A549 (cell line): ENCODE measurements at regions not wholly inside any gene's neighbourhood (a gene's known extent, or its start where the extent isn't known, plus 50 kb on each side); places are given as distances from the start of the nearest gene placed in this dataset.

Source experiments
- ATAC-seq, 2 experiments: fragments of 200-7000 bp in 1 of 2; fragments of >200 bp in 1 of 2; cut with Nextera tagmentation in 1 of 2; cut with Tn5 transposase in 1 of 2; 3 replicates each; pipeline versions ENCODE4 v1.8.0 to v1.9.1; 2018 to 2020; ENCODE audit warnings: mild to moderate bottlenecking in 1 of 2, moderate library complexity in 1 of 2
- CTCF ChIA-PET: fragments of 300-600 bp; sonication (Branson Sonifier 250); formaldehyde crosslinking; extraction: SDS; loops from one replicate; lab custom pipeline; 2021; ENCODE audit warnings: antibody characterized with exemption, inconsistent platforms; lab: Yijun Ruan, JAX
- POLR2A ChIA-PET: fragments of 350-600 bp; formaldehyde crosslinking; extraction: SDS; loops from one replicate; lab custom pipeline; 2021; ENCODE audit warnings: antibody characterized with exemption, inconsistent platforms; lab: Yijun Ruan, JAX
- DNase-seq, 2 experiments: peaks; one replicate each; pipeline versions ENCODE4 v3.0.0 to v3.0.0-alpha.2; 2011 to 2016; ENCODE audit warnings: low read depth in 1 of 2, low spot score in 1 of 2
- FAIRE-seq: peaks from 2 replicates; lab custom pipeline; 2011; peaks lifted over from hg19 to GRCh38; lab: Jason Lieb, UNC
- H3K27ac ChIP-seq, 2 experiments: fragments of >200 bp; sonication (Bioruptor Twin); formaldehyde crosslinking; 3 replicates each; pipeline ENCODE4 v1.5.1; 2016 to 2017
- H3K4me1 ChIP-seq: fragments of >200 bp; sonication (Bioruptor Twin); formaldehyde crosslinking; 3 replicates; pipeline ENCODE4 v1.6.1; 2016
- H3K4me2 ChIP-seq: fragments of >200 bp; sonication (Bioruptor Twin); formaldehyde crosslinking; 3 replicates; pipeline ENCODE4 v1.6.1; 2016
- H3K4me3 ChIP-seq: fragments of >200 bp; sonication (Bioruptor Twin); formaldehyde crosslinking; 3 replicates; pipeline ENCODE4 v1.5.1; 2016
- H3K9me3 ChIP-seq: fragments of >200 bp; sonication (Bioruptor Twin); formaldehyde crosslinking; 3 replicates; pipeline ENCODE4 v1.6.1; 2016
- CHD2 ChIP-seq: fragments of 150-350 bp; IDR thresholded peaks from 2 replicates; pipeline ENCODE4 v1.6.1; 2014; ENCODE audit warnings: low read length; ENCODE audit not compliant: partially characterized antibody
- EP300 ChIP-seq, 2 experiments: fragments of >200 bp; sonication (Bioruptor Twin); formaldehyde crosslinking; IDR thresholded peaks; 2 replicates in 1 of 2; 3 replicates in 1 of 2; pipeline ENCODE4 v1.6.1; 2016 to 2017
- FOXS1 ChIP-seq: fragments of 250-450 bp; sonication (Bioruptor Pico); IDR thresholded peaks from 2 replicates; pipeline ENCODE4 v1.5.0; 2020; ENCODE audit warnings: mild to moderate bottlenecking, moderate library complexity
- GATA3 ChIP-seq: IDR thresholded peaks from 2 replicates; pipeline ENCODE4 v1.6.1; 2012; ENCODE audit warnings: borderline replicate concordance
- JUNB ChIP-seq: fragments of >200 bp; sonication (Bioruptor Twin); formaldehyde crosslinking; IDR thresholded peaks from 2 replicates; pipeline ENCODE4 v1.6.1; 2016
- MAFK ChIP-seq: fragments of 450-650 bp; IDR thresholded peaks from 2 replicates; pipeline ENCODE4 v1.6.1; 2014; ENCODE audit not compliant: partially characterized antibody
- NPAS2 ChIP-seq: fragments of 250-450 bp; sonication (Bioruptor Pico); IDR thresholded peaks from 2 replicates; pipeline ENCODE4 v1.8.0; 2022; ENCODE audit warnings: mild to moderate bottlenecking, moderate library complexity, borderline replicate concordance
- PHF8 ChIP-seq: fragments of 200-600 bp; sonication (generic); IDR thresholded peaks from 2 replicates; pipeline ENCODE4 v1.6.1; 2016; ENCODE audit warnings: low read depth, mild to moderate bottlenecking, antibody characterized with exemption, moderate library complexity, borderline replicate concordance
- POLR2AphosphoS2 ChIP-seq: conservative IDR thresholded peaks from 2 replicates; pipeline ENCODE4 v1.6.1; 2012; ENCODE audit warnings: low read length, improper control_type of control experiment, inconsistent platforms
- RARB ChIP-seq: fragments of 250-450 bp; sonication (Bioruptor Pico); IDR thresholded peaks from 2 replicates; pipeline ENCODE4 v1.8.0; 2021; ENCODE audit warnings: mild to moderate bottlenecking, moderate library complexity
- RCOR1 ChIP-seq: fragments of 150-350 bp; IDR thresholded peaks from 2 replicates; pipeline ENCODE4 v1.6.1; 2014; ENCODE audit warnings: antibody characterized with exemption, low read length, low read depth
- ZFP36 ChIP-seq: fragments of 450-650 bp; IDR thresholded peaks from 2 replicates; pipeline ENCODE4 v1.6.1; 2014; ENCODE audit warnings: borderline replicate concordance; ENCODE audit not compliant: partially characterized antibody
- ZNF302 ChIP-seq: fragments of 250-450 bp; sonication (Bioruptor Pico); IDR thresholded peaks from 2 replicates; pipeline ENCODE4 v1.9.0; 2021; ENCODE audit warnings: inconsistent platforms, mild to moderate bottlenecking, moderate library complexity
- ZSCAN20 ChIP-seq: fragments of 250-450 bp; sonication (Bioruptor Pico); IDR thresholded peaks from 2 replicates; pipeline ENCODE4 v1.8.0; 2022; ENCODE audit warnings: mild to moderate bottlenecking, moderate library complexity
- WGBS: methylation state at CpG from one replicate; pipeline ENCODE4 v1.1.6; 2017; ENCODE audit errors: missing lambda C conversion rate; 5-methylcytosine and 5-hydroxymethylcytosine counted together
- TF ChIP-seq, protein P1 (sequence below): IDR thresholded peaks from 2 replicates; pipeline ENCODE4 v1.6.1; 2012
- TF ChIP-seq, protein P2 (sequence below): fragments of 250-450 bp; sonication (Bioruptor Pico); IDR thresholded peaks from 2 replicates; pipeline ENCODE4 v1.5.0; 2020; ENCODE audit warnings: low read depth, mild to moderate bottlenecking, moderate library complexity
- TF ChIP-seq, protein P3 (sequence below): fragments of 450-650 bp; IDR thresholded peaks from 2 replicates; pipeline ENCODE4 v1.6.1; 2014; ENCODE audit warnings: antibody characterized with exemption
- TF ChIP-seq, protein P4 (sequence below): IDR thresholded peaks from 2 replicates; pipeline ENCODE4 v1.6.1; 2012; ENCODE audit warnings: low read depth, borderline replicate concordance
- TF ChIP-seq, protein P5 (sequence below): fragments of >200 bp; sonication (Bioruptor Twin); formaldehyde crosslinking; IDR thresholded peaks from 3 replicates; pipeline ENCODE4 v1.5.1; 2016

DNA sequence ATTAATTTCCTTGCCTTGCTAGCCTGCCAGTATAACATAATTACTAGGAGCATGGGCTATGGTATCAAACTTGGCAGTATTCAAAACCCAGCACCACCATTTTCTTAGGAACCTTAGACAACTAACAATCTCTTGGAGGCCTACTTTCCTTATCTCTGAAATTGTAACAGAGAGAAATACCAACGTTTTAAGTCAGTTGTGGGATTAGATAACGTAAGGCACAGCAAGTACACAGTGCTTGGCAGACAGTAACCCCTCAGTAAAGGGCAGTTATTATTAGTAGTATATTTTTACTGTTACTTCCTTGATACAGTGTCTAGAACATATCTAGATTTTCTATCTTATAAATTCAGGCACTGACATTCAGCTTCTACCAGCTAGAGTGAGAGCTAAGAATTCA, 309.6 kb downstream of the ACTL7B start:
- H3K4me1 ChIP-seq: peaks cover 23% of the 10 kb centered on the region
- TF ChIP-seq ZSCAN20 (CRISPR knock-in tag): no peak
- TF ChIP-seq, all 56 proteins: peak for 0
- ChIA-PET CTCF (interaction anchor here (1.2 kb wide), 1 partner anchor 130 kb away, joined by 3 read pairs; no protein-coding TSS in a partner anchor), POLR2A (no interaction called here)
- ATAC-seq (no peak), FAIRE-seq (no peak), DNase-seq (no peak)
- H3K9me3 ChIP-seq: no peaks in the 10 kb centered on the region
- H3K4me2 ChIP-seq: no peak overlapping the region
- H3K27ac ChIP-seq: no peak overlapping the region
- no peak overlapping the region for H3K4me3 ChIP-seq
- 63% methylated on average over 2 of the region's 2 CpGs for WGBS

DNA sequence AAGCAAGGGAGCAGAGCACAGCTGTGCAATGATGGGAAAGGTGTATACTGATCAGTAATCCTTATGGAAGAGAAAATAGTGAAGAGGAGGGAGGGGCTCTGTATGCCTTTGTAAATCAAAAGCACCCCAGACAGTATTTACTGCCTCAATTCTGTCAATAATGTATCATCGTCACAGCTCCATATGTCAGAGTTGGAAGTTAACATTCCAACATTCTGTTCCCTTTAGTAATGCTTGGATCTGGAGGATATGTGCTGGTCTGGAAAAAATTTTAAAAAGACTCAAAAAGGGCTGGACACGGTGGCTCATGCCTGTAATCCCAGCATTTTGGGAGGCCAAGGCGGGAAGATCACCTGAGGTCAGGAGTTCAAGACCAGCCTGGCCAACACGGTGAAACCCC, 310.4 kb downstream of the ACTL7B start:
- ChIA-PET POLR2A (no interaction called here), CTCF (interaction anchor here (0.9 to 1.3 kb wide), 5 partner anchors 10 to 1080 kb away, joined by 3 to 4 read pairs (median 3); no protein-coding TSS in a partner anchor)
- no peak overlapping the region for H3K27ac ChIP-seq
- FAIRE-seq (no peak), ATAC-seq (no peak), DNase-seq (no peak)
- no peak overlapping the region for H3K4me2 ChIP-seq
- peaks cover 17% of the 10 kb centered on the region for H3K4me1 ChIP-seq
- H3K4me3 ChIP-seq: no peak overlapping the region
- 84% methylated on average over 4 of the region's 4 CpGs for WGBS
- H3K9me3 ChIP-seq: no peaks in the 10 kb centered on the region
- no peak for TF ChIP-seq PHF8
- no peak for TF ChIP-seq MAFK
- TF ChIP-seq POLR2AphosphoS2: no peak
- TF ChIP-seq ZSCAN20 (CRISPR knock-in tag): no peak
- no peak for TF ChIP-seq NPAS2 (CRISPR knock-in tag)
- no peak for TF ChIP-seq JUNB
- TF ChIP-seq, protein P1, sequence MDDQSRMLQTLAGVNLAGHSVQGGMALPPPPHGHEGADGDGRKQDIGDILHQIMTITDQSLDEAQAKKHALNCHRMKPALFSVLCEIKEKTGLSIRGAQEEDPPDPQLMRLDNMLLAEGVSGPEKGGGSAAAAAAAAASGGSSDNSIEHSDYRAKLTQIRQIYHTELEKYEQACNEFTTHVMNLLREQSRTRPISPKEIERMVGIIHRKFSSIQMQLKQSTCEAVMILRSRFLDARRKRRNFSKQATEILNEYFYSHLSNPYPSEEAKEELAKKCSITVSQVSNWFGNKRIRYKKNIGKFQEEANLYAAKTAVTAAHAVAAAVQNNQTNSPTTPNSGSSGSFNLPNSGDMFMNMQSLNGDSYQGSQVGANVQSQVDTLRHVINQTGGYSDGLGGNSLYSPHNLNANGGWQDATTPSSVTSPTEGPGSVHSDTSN: no peak
- TF ChIP-seq, protein P2, sequence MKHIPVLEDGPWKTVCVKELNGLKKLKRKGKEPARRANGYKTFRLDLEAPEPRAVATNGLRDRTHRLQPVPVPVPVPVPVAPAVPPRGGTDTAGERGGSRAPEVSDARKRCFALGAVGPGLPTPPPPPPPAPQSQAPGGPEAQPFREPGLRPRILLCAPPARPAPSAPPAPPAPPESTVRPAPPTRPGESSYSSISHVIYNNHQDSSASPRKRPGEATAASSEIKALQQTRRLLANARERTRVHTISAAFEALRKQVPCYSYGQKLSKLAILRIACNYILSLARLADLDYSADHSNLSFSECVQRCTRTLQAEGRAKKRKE (CRISPR knock-in tag): no peak

DNA sequence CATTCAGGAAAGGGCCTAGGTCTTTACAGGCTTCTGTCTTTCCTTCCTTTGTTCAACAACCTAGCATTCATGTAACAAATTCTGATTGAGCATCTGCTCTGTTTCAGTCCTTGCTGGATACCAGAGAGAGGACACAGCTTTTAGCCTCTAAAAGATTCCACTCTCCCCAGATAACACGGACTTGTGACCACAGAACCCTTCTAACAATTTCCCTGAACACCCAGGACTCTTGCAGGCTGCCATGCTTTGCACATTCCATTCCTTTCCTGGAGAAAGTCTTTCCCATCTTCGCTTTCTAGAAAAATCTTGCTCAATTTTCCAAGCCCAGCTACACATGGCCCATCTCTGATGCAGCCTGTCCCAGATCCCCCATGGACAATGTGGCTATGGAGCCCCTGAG, 310.9 kb downstream of the ACTL7B start:
- Histone ChIP-seq H3K4me2 (no peak overlapping the region), H3K27ac (no peak overlapping the region), H3K4me3 (no peak overlapping the region), H3K9me3 (no peaks in the 10 kb centered on the region), H3K4me1 (peaks cover 17% of the 10 kb centered on the region)
- ATAC-seq (no peak), FAIRE-seq (no peak), DNase-seq (no peak)
- POLR2A ChIA-PET: no interaction called here
- no peak for TF ChIP-seq FOXS1 (CRISPR knock-in tag)
- TF ChIP-seq, protein P3, sequence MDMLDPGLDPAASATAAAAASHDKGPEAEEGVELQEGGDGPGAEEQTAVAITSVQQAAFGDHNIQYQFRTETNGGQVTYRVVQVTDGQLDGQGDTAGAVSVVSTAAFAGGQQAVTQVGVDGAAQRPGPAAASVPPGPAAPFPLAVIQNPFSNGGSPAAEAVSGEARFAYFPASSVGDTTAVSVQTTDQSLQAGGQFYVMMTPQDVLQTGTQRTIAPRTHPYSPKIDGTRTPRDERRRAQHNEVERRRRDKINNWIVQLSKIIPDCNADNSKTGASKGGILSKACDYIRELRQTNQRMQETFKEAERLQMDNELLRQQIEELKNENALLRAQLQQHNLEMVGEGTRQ: no peak
- no peak for TF ChIP-seq ZNF302 (CRISPR knock-in tag)
- TF ChIP-seq, protein P4, sequence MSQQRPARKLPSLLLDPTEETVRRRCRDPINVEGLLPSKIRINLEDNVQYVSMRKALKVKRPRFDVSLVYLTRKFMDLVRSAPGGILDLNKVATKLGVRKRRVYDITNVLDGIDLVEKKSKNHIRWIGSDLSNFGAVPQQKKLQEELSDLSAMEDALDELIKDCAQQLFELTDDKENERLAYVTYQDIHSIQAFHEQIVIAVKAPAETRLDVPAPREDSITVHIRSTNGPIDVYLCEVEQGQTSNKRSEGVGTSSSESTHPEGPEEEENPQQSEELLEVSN: no peak
- no peak for TF ChIP-seq CHD2
- TF ChIP-seq RCOR1: no peak
- TF ChIP-seq, protein P5, sequence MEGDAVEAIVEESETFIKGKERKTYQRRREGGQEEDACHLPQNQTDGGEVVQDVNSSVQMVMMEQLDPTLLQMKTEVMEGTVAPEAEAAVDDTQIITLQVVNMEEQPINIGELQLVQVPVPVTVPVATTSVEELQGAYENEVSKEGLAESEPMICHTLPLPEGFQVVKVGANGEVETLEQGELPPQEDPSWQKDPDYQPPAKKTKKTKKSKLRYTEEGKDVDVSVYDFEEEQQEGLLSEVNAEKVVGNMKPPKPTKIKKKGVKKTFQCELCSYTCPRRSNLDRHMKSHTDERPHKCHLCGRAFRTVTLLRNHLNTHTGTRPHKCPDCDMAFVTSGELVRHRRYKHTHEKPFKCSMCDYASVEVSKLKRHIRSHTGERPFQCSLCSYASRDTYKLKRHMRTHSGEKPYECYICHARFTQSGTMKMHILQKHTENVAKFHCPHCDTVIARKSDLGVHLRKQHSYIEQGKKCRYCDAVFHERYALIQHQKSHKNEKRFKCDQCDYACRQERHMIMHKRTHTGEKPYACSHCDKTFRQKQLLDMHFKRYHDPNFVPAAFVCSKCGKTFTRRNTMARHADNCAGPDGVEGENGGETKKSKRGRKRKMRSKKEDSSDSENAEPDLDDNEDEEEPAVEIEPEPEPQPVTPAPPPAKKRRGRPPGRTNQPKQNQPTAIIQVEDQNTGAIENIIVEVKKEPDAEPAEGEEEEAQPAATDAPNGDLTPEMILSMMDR: no peak
- no peak for TF ChIP-seq PHF8
- TF ChIP-seq GATA3: no peak
- TF ChIP-seq ZFP36: no peak
- TF ChIP-seq EP300 (IDR thresholded peaks at IDR 0.05): no peak
- TF ChIP-seq RARB (CRISPR knock-in tag): no peak
- CTCF ChIA-PET: interaction anchor here (0.9 to 1.3 kb wide), 5 partner anchors 10 to 1079 kb away, joined by 3 to 4 read pairs (median 3); no protein-coding TSS in a partner anchor
- WGBS: 90% methylated on average over 2 of the region's 2 CpGs
